Muscle of leg (tissue), 3 donors: ENCODE measurements at regions not wholly inside any gene's neighbourhood (a gene's known extent, or its start where the extent isn't known, plus 50 kb on each side); places are given as distances from the start of the nearest gene placed in this dataset.
"Not testable (repeated sequence)": the region's sequence is repeated elsewhere in the genome, so short reads cannot be mapped to it uniquely, and the experiment has no call there.

Experiments
- DNase-seq: peaks from one replicate; pipeline ENCODE4 v3.0.0; 2013
- H3K27ac ChIP-seq: one replicate; pipeline ENCODE4 v1.5.1; 2013; ENCODE audit warnings: mild to moderate bottlenecking, low read length, control low read depth
- H3K27me3 ChIP-seq: one replicate; pipeline ENCODE4 v1.6.1; 2013; ENCODE audit warnings: low read length; ENCODE audit not compliant: control insufficient read depth, insufficient read depth
- H3K36me3 ChIP-seq: one replicate; pipeline ENCODE4 v1.6.1; 2013; ENCODE audit warnings: low read length; ENCODE audit not compliant: control insufficient read depth, insufficient read depth
- H3K4me1 ChIP-seq: one replicate; pipeline ENCODE4 v1.6.1; 2013; ENCODE audit warnings: low read length; ENCODE audit not compliant: control insufficient read depth, insufficient read depth
- H3K4me3 ChIP-seq: one replicate; pipeline ENCODE4 v1.5.1; 2013; ENCODE audit warnings: low read length, control low read depth
- H3K9me3 ChIP-seq: replicated peaks from 2 replicates; pipeline ENCODE4 v1.6.1; 2013; ENCODE audit warnings: low read depth, low read length; ENCODE audit not compliant: control insufficient read depth
- WGBS: methylation state at CpG from one replicate; pipeline ENCODE4 v1.1.5; 2013; ENCODE audit warnings: missing lambda C conversion rate; ENCODE audit not compliant: insufficient coverage; 5-methylcytosine and 5-hydroxymethylcytosine counted together

- H3K9me3 ChIP-seq, result no peaks in the 10 kb centered on the region
- WGBS, result 84% methylated on average over 14 of the region's 14 CpGs
- H3K4me1 ChIP-seq, result no peaks in the 10 kb centered on the region
- H3K4me3 ChIP-seq, result no peak overlapping the region
- peaks cover 31% of the 10 kb centered on the region for H3K27me3 ChIP-seq
- DNase-seq, result no peak
- no peak overlapping the region for H3K27ac ChIP-seq
- H3K36me3 ChIP-seq, result no peaks in the 10 kb centered on the region
Measured at GRCh38 chr22:49457946-49458707, 369.5 kb downstream of the BRD1 start.

GRCh38 chr22:49457146-49457545 is 370.5 kb downstream of the BRD1 start:
- Histone ChIP-seq H3K27ac (no peak overlapping the region), H3K4me3 (no peak overlapping the region), H3K36me3 (no peaks in the 10 kb centered on the region), H3K9me3 (no peaks in the 10 kb centered on the region), H3K4me1 (no peaks in the 10 kb centered on the region), H3K27me3 (peaks cover 31% of the 10 kb centered on the region)
- WGBS, result 41% methylated on average over 15 of the region's 17 CpGs
- DNase-seq, result no peak

GRCh38 chr22:49455595-49455994 is 372.1 kb downstream of the BRD1 start:
- 34% methylated on average over 11 of the region's 11 CpGs for WGBS
- Histone ChIP-seq H3K27ac (no peak overlapping the region), H3K9me3 (no peaks in the 10 kb centered on the region), H3K36me3 (no peaks in the 10 kb centered on the region), H3K27me3 (peaks cover 43% of the 10 kb centered on the region), H3K4me3 (no peak overlapping the region), H3K4me1 (no peaks in the 10 kb centered on the region)
- no peak for DNase-seq

- Histone ChIP-seq H3K9me3 (no peaks in the 10 kb centered on the region), H3K27me3 (peaks cover 50% of the 10 kb centered on the region), H3K4me3 (no peak overlapping the region), H3K4me1 (no peaks in the 10 kb centered on the region), H3K27ac (no peak overlapping the region), H3K36me3 (no peaks in the 10 kb centered on the region)
- 80% methylated on average over 7 of the region's 7 CpGs for WGBS
- DNase-seq, result no peak
Measured at GRCh38 chr22:49454726-49455125, 372.9 kb downstream of the BRD1 start.

GRCh38 chr22:49453771-49454170 is 373.9 kb downstream of the BRD1 start:
- whole genome bisulfite sequencing, result 78% methylated on average over 9 of the region's 15 CpGs
- H3K27me3 ChIP-seq, result peaks cover 57% of the 10 kb centered on the region
- no peaks in the 10 kb centered on the region for H3K4me1 ChIP-seq

GRCh38 chr22:49453019-49453418 is 374.7 kb downstream of the BRD1 start:
- not testable (repeated sequence) for DNase-seq, H3K36me3 ChIP-seq, H3K4me3 ChIP-seq, H3K9me3 ChIP-seq, H3K4me1 ChIP-seq, H3K27ac ChIP-seq
- WGBS, result 100% methylated on average over 1 of the region's 1 CpG
- peaks cover 61% of the 10 kb centered on the region for H3K27me3 ChIP-seq

More at GRCh38 chr22:49453771-49454170, 373.9 kb downstream of the BRD1 start:
- no peaks in the 10 kb centered on the region for H3K36me3 ChIP-seq
- no peak overlapping the region for H3K27ac ChIP-seq
- no peaks in the 10 kb centered on the region for H3K9me3 ChIP-seq
- no peak overlapping the region for H3K4me3 ChIP-seq
- no peak for DNase-seq

GRCh38 chr22:49452362-49452946 is 375.2 kb downstream of the BRD1 start:
- WGBS, result 93% methylated on average over 2 of the region's 2 CpGs
- Histone ChIP-seq H3K4me3 (no peak overlapping the region), H3K4me1 (no peaks in the 10 kb centered on the region), H3K9me3 (no peaks in the 10 kb centered on the region), H3K36me3 (no peaks in the 10 kb centered on the region), H3K27ac (no peak overlapping the region), H3K27me3 (peaks cover 61% of the 10 kb centered on the region)
- DNase-seq, result no peak

- Histone ChIP-seq H3K27ac (no peak overlapping the region), H3K36me3 (no peaks in the 10 kb centered on the region), H3K4me1 (no peaks in the 10 kb centered on the region), H3K27me3 (peaks cover 52% of the 10 kb centered on the region), H3K4me3 (no peak overlapping the region), H3K9me3 (no peaks in the 10 kb centered on the region)
- no peak for DNase-seq
- WGBS, result 59% methylated on average over 14 of the region's 17 CpGs
Measured at GRCh38 chr22:49451070-49451840, 376.4 kb downstream of the BRD1 start.

GRCh38 chr22:49450498-49450897 is 377.2 kb downstream of the BRD1 start:
- Histone ChIP-seq H3K4me3 (no peak overlapping the region), H3K4me1 (no peaks in the 10 kb centered on the region), H3K27ac (no peak overlapping the region), H3K36me3 (no peaks in the 10 kb centered on the region), H3K27me3 (peaks cover 46% of the 10 kb centered on the region), H3K9me3 (no peaks in the 10 kb centered on the region)
- WGBS, result 0% methylated on average over 2 of the region's 9 CpGs
- no peak for DNase-seq

GRCh38 chr22:49449811-49450446 is 377.7 kb downstream of the BRD1 start:
- WGBS, result 24% methylated on average over 31 of the region's 38 CpGs
- Histone ChIP-seq H3K4me3 (no peak overlapping the region), H3K27me3 (peaks cover 46% of the 10 kb centered on the region), H3K4me1 (no peaks in the 10 kb centered on the region), H3K36me3 (no peaks in the 10 kb centered on the region), H3K27ac (no peak overlapping the region), H3K9me3 (no peaks in the 10 kb centered on the region)
- no peak for DNase-seq
